HL-60 (cell line): ENCODE measurements at regions not wholly inside any gene's neighbourhood (a gene's known extent, or its start where the extent isn't known, plus 50 kb on each side); places are given as distances from the start of the nearest gene placed in this dataset.
A peak's percentile ranks its signal among the peaks of the same experiment; 100 is the strongest.

Experiments used
- DNase-seq, 2 experiments: peaks; one replicate each; pipeline ENCODE4 v3.0.0-alpha.2; 2010 to 2020; ENCODE audit warnings: low read depth in 1 of 2, low spot score in 1 of 2
- H3K27ac ChIP-seq: fragments of 250-450 bp; sonication (Bioruptor Pico); replicated peaks from 2 replicates; pipeline ENCODE4 v1.5.1; 2020; ENCODE audit warnings: mild to moderate bottlenecking, moderate library complexity
- H3K27me3 ChIP-seq: fragments of 250-450 bp; sonication (Bioruptor Pico); 2 replicates; pipeline ENCODE4 v1.5.1; 2021; ENCODE audit warnings: mild to moderate bottlenecking, moderate library complexity; ENCODE audit not compliant: insufficient read depth, poor library complexity, severe bottlenecking
- H3K4me3 ChIP-seq: replicated peaks from 2 replicates; pipeline ENCODE4 v1.5.1; 2011; ENCODE audit warnings: mild to moderate bottlenecking, control low read depth, low read length; ENCODE audit not compliant: insufficient read depth
- CTCF ChIP-seq: IDR thresholded peaks from one replicate; pipeline ENCODE4 v1.5.1; 2011; ENCODE audit warnings: low read length, control low read depth, inconsistent platforms; ENCODE audit not compliant: insufficient read depth
- GABPA ChIP-seq: IDR thresholded peaks from 2 replicates; pipeline ENCODE4 v1.6.1; 2012; ENCODE audit warnings: low read depth
- POLR2AphosphoS5 ChIP-seq: IDR thresholded peaks from 2 replicates; pipeline ENCODE4 v1.6.1; 2012; ENCODE audit warnings: low read depth
- REST ChIP-seq: IDR thresholded peaks from 2 replicates; pipeline ENCODE4 v1.6.1; 2012; ENCODE audit warnings: low read depth; ENCODE audit not compliant: insufficient replicate concordance
- SPI1 ChIP-seq: IDR thresholded peaks from 2 replicates; pipeline ENCODE4 v1.6.1; 2012; ENCODE audit warnings: low read depth, mild to moderate bottlenecking, borderline replicate concordance

- H3K4me3 ChIP-seq = no peak overlapping the region
- H3K27ac ChIP-seq = no peak overlapping the region
- TF ChIP-seq SPI1 (0 out of 2 replicates have a peak, but pooled peaks have one; percentile 10), REST (no peak)
- no peaks in the 10 kb centered on the region for H3K27me3 ChIP-seq
- no peak for DNase-seq
Observed at GRCh38 chr2:209121691-209122090, 302.2 kb upstream of the MAP2 start.

- Histone ChIP-seq H3K27ac (no peak overlapping the region), H3K27me3 (no peaks in the 10 kb centered on the region), H3K4me3 (no peak overlapping the region)
- TF ChIP-seq GABPA = no peak
- no peak for TF ChIP-seq REST
- TF ChIP-seq CTCF = no peak
- no peak for TF ChIP-seq POLR2AphosphoS5
- TF ChIP-seq SPI1 = no peak
- DNase-seq = no peak
Observed at GRCh38 chr2:209125291-209125690, 298.6 kb upstream of the MAP2 start.

GRCh38 chr2:209138079-209138478, 285.8 kb upstream of the MAP2 start:
- no peak overlapping the region for H3K4me3 ChIP-seq
- TF ChIP-seq SPI1 (no peak), REST (no peak), POLR2AphosphoS5 (no peak), CTCF (no peak), GABPA (no peak)
- no peak overlapping the region for H3K27ac ChIP-seq
- no peaks in the 10 kb centered on the region for H3K27me3 ChIP-seq
- DNase-seq = no peak

GRCh38 chr2:209141142-209141541, 282.7 kb upstream of the MAP2 start:
- Histone ChIP-seq H3K4me3 (no peak overlapping the region), H3K27ac (no peak overlapping the region), H3K27me3 (no peaks in the 10 kb centered on the region)
- no peak for DNase-seq
- TF ChIP-seq SPI1 (no peak), POLR2AphosphoS5 (no peak), REST (no peak), GABPA (no peak), CTCF (no peak)
